HG02943 (cell line): ENCODE measurements at regions not wholly inside any gene's neighbourhood (a gene's known extent, or its start where the extent isn't known, plus 50 kb on each side); places are given as distances from the start of the nearest gene placed in this dataset.

Source experiments
- ATAC-seq: cut with Tn5 transposase; IDR thresholded peaks from one replicate; pipeline ENCODE4 v1.9.1; 2021; ENCODE audit warnings: mild to moderate bottlenecking, low read depth, moderate library complexity; ENCODE audit not compliant: unreplicated experiment

GRCh38 chr4:56286763-56287162 lies 100.5 kb downstream of the AASDH start:
- no peak for ATAC-seq

GRCh38 chr4:56283375-56283774 lies 103.9 kb downstream of the AASDH start:
- no peak for ATAC-seq

GRCh38 chr4:56282004-56282403 lies 105.3 kb downstream of the AASDH start:
- no peak for ATAC-seq

DNA sequence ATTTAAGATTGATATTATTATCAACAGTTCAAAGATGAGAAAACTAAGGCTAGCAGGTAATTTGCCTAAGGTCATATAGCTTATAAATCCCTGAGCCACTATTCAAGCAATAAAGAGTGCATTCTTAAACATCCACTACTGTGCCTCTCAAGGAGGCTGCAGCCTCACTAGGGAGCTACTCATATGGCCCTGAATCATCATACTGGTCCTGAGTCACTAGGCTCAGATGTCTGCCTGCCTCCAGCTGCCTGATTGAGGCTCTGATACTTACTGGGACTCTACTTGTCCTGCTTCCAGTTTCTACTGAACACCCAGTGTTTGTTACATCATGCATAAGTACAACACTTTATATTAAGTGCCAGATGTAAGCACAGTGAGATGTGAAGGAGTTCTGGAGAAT lies 110.7 kb downstream of the AASDH start:
- no peak for ATAC-seq

GRCh38 chr4:56273391-56273790 lies 113.9 kb downstream of the AASDH start:
- ATAC-seq = no peak

DNA sequence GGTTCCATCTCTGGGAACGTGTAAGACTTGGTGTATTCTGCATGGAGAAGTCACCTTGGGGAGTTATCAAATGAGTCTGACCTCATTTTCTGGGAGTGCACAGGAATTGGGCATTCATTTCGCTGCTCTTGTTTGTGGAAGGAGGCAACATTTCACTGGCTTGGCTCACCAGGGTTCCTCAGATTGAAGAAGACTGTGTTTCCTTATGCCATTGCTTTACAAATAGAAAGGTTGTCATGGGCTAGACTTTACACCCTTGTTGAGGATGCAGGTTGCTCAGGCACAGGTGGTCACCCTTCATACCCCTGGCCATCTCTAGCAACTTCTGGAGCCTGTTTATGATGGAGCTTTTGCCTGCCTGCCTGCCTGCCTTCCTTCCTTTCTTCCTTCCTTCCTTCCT lies 114.4 kb downstream of the AASDH start:
- no peak for ATAC-seq

DNA sequence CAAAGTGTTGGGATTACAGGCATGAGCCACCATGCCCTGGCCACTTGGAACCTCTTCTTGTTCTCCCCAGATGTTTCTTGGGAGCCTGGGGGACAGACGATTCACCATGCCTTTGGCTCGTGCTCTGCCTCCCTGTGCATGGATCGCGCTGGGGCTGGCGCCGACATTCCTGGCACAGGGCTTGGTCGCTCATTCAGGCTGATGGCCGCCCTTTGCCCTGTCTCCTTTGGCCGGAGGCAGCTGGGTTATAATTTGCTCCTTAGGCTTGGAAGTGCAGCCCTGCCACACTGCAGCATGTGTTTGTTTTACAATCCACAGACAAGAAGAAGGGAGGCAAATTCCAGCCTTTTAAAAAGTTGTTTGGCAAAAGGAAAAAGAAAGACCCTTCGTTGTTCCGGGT lies 115.3 kb downstream of the AASDH start:
- no peak for ATAC-seq

DNA sequence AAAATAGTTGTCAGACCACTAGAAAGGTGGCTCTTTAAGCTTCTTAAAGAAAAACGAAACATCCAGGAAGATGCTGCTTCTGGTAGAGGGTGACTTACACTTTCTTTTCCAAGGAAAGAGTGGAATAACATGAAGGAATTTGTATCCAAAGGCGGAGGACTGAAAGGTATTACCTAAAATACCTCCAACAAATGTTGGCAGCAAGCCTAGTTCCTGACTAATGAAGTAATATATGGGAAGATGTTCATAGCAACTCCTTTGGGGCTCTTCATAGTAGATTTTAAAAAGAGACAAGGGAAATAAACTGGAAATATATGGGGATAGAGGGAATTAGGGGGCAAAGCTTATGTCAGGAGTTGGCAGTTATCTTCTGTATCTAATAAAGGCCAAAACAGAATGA lies 116.2 kb downstream of the AASDH start:
- no peak for ATAC-seq

- ATAC-seq = no peak
These were observed 119.7 kb downstream of the AASDH start for GRCh38 chr4:56267558-56267957.

DNA sequence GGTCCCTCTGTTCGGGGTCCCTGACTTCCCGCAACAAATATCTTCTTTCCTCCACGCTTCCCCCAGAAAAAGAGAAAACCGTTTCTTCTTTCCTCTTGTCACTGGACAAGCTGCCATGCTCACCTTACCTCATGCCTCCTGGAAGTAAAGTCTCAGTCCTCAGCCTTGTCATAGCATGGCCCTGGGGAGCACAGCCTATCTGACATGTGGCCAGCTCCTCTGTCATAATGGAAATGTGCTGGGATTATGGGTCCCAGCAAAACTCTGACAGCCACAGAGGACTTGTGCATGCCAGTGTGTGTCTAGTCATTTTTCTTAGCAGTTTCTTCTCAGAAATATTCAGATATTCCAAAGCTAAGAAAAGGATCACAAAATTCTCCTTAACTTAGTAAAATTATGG lies 122.4 kb downstream of the AASDH start:
- no peak for ATAC-seq

- no peak for ATAC-seq
These were observed 126.3 kb downstream of the AASDH start for GRCh38 chr4:56261027-56261426.

DNA sequence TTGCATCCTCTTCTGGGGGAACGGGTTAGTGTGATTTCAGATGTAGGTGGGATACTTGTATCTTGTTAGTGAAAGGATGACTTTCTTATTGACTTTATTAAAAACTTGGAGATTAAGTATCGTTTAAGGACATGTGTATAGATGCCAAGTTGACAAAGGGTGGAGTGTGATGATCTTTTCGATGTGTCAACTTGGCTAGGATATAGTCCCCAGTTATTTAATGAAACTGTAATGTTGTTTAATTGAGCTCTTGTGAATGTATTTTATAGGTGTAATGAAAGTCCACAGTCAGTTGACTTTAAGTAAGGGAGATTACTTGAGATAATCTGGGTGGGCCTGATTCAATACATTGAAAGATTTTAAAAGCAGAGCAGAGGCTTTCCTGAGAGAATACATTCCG lies 127.0 kb downstream of the AASDH start:
- no peak for ATAC-seq

DNA sequence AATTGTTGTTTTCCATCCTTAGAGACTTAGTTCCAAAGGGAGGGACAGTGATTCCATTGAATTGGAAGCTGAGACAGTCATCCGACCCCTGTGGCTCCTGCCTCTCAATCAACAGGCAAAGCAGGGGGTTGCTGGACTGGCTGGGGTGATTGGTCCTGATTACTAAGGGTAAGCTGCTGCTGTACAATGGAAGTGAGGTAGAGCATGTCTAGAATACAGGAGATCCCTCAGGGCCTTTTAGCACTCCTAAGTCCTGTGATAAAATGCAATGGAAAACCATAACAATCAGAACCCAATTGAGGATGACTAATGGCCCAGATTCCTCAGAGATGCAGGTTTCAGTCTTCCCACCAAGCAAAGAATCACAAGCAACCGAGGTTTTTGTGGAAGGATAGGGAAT lies 127.6 kb downstream of the AASDH start:
- ATAC-seq = no peak

GRCh38 chr4:56255820-56256219 lies 131.5 kb downstream of the AASDH start:
- ATAC-seq = no peak

DNA sequence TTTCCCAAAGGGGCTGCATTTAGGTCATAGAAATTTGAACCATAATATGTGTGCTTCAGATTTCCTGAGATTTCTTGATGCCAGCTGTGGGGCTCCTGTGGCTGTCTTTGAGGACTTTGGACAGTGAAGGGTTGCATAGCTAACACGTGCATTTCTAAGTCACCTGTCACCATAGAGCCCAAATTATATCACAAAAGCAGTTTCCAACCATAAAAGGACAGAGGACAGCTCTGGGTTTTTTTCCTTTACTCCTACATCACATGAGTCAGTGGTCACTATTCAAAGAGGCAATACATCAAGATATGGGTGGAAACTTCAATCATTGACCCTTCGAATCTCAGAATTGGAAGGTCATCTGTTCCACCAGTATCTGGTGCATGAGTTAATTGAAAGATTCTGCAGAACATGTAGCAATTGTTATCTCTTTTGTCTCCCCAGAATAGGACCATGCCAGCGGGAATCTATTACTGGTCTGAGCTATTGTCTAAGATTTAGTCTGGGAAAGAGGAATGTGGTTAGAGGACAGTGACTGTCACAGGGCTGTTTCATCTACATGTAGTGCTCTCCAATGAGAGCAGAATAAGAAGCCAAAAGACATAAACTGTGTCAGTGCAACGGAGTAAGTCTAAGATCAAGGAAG lies 133.5 kb downstream of the AASDH start:
- no peak for ATAC-seq

DNA sequence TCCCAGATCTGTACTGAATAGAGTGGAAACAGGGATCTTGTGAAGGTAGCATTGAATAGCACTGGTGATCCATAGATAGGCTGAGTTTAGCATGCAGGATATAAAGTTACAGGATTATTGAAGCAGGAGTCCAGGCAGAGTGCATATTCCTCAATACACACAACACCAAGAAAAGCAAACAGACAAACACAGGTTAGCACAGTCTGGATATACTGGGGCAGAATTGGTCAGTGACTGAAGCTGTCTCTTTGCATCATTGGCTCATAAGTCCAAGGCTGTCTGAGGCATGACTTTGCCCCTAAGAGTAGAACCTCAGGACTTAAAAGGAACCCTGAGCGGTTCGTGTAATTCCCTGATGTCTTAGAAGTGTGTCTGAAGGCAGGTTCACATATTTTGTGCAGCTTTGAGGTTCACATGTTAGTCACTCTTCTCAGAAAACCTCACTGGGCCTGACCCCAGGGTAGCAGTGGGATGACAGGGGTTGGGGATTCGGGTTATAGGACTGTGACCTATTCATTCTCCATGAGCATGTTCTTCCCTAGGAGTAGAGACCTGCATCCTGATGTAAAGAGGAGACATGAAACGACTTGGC lies 134.6 kb downstream of the AASDH start:
- no peak for ATAC-seq

GRCh38 chr4:56251556-56251955 lies 135.7 kb downstream of the AASDH start:
- ATAC-seq = no peak

GRCh38 chr4:56250776-56251175 lies 136.5 kb downstream of the AASDH start:
- ATAC-seq = no peak

DNA sequence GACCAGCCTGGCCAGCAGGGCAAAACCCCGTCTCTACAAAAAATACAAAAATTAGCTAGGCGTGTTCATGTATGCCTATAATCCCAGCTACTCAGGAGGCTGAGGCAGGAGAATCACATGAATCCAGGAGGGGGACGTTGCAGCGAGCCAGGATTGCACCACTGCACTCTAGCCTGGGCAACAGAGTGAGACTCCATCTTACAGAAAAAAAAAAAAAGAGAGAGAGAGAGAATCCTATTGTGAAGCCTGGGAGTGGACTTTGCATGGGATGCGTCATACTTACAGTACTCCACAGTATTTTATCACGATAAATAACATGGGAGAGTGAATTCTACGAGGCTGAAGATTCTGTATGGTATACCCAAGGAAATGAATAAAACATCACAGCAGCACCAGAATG lies 139.6 kb downstream of the AASDH start:
- no peak for ATAC-seq

GRCh38 chr4:56246233-56246610 lies 141.1 kb downstream of the AASDH start:
- ATAC-seq = no peak

DNA sequence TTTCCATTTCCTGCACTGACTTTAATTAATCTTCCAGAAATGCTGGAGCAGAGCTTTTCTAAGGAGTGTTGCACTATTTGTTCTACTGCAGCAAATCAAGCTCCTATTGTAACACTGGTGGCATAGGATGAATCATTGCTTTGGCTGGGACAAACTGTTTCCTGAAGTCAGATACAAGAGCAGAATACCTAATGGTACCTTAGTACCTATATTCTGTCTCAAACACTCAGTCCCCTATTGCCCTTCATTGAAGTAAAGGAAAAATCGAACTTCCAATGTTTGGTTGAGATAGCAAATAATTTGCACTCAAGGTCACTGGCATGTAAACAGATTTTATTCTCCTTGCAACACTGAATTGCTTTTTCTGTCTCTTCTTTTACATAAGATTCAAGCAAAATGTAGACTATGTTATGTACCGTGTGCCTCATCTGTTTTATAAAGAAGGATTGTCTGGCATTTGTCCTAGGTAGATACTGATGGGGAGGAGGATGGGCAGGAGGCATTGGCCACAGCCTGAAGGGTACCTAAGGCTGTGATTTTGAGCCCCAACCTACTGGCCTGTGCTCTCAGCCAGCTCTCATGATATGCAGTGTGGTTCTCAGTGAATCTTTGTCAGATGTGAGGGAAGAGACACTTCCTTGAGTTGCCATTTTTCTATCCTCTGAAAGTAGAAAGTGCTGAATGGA lies 141.6 kb downstream of the AASDH start:
- ATAC-seq = no peak

DNA sequence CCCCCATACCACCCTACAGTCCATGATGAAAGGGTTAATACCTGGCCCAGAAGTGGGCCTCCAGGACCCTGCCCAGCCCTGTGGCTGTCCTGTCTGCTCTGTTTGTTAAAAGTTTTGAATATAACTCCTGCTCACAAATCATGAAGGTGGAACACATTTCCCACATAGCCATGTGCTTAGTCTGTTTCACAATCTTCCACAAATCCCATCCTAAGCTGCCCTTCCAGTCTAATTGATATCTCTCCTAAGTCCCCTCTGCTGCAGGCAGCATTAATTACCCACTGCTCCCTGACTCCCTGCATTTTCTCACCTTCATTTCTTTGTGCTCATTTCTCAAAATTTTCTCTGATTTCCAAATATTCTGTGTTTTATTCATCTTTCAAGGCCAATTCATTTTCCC lies 142.6 kb downstream of the AASDH start:
- ATAC-seq = no peak
